GM21447 (cell line): ENCODE measurements at regions not wholly inside any gene's neighbourhood (a gene's known extent, or its start where the extent isn't known, plus 50 kb on each side); places are given as distances from the start of the nearest gene placed in this dataset.

ENCODE experiments used
- ATAC-seq: cut with Tn5 transposase; IDR thresholded peaks from one replicate; pipeline ENCODE4 v1.9.1; 2021; ENCODE audit not compliant: unreplicated experiment

- ATAC-seq: no peak
Measured at GRCh38 chr18:56383349-56383748, 255.0 kb downstream of the TXNL1 start.

GRCh38 chr18:56382541-56382940 lies 255.9 kb downstream of the TXNL1 start:
- ATAC-seq: no peak

GRCh38 chr18:56381196-56381595 lies 257.2 kb downstream of the TXNL1 start:
- no peak for ATAC-seq

- no peak for ATAC-seq
Measured at GRCh38 chr18:56380685-56381084, 257.7 kb downstream of the TXNL1 start.

GRCh38 chr18:56379256-56379655 lies 259.1 kb downstream of the TXNL1 start:
- no peak for ATAC-seq

GRCh38 chr18:56377231-56377630 lies 261.2 kb downstream of the TXNL1 start:
- ATAC-seq: no peak

- no peak for ATAC-seq
Measured at GRCh38 chr18:56374007-56374655, 264.3 kb downstream of the TXNL1 start.

GRCh38 chr18:56373601-56374000 lies 264.8 kb downstream of the TXNL1 start:
- no peak for ATAC-seq

GRCh38 chr18:56368066-56368465 lies 270.3 kb downstream of the TXNL1 start:
- no peak for ATAC-seq

GRCh38 chr18:56358608-56359280 lies 279.6 kb downstream of the TXNL1 start:
- ATAC-seq: no peak

GRCh38 chr18:56353663-56354260 lies 284.6 kb downstream of the TXNL1 start:
- no peak for ATAC-seq

- ATAC-seq: no peak
Measured at GRCh38 chr18:56351911-56352500, 286.4 kb downstream of the TXNL1 start.

GRCh38 chr18:56337507-56337906 lies 300.9 kb downstream of the TXNL1 start:
- no peak for ATAC-seq

GRCh38 chr18:56333839-56334238 lies 304.6 kb downstream of the TXNL1 start:
- no peak for ATAC-seq

GRCh38 chr18:56333146-56333545 lies 305.2 kb downstream of the TXNL1 start:
- ATAC-seq: no peak

GRCh38 chr18:56332371-56332770 lies 306.0 kb downstream of the TXNL1 start:
- ATAC-seq: no peak

- no peak for ATAC-seq
Measured at GRCh38 chr18:56330366-56331110, 307.9 kb downstream of the TXNL1 start.

GRCh38 chr18:56329536-56329935 lies 308.9 kb downstream of the TXNL1 start:
- no peak for ATAC-seq

- no peak for ATAC-seq
Measured at GRCh38 chr18:56327191-56327885, 311.1 kb downstream of the TXNL1 start.

- ATAC-seq: no peak
Measured at GRCh38 chr18:56326336-56327072, 311.9 kb downstream of the TXNL1 start.
